NCI-H510A treated with DMSO at 0.1 percent for 48 hours (cell line): ENCODE measurements at regions not wholly inside any gene's neighbourhood (a gene's known extent, or its start where the extent isn't known, plus 50 kb on each side); places are given as distances from the start of the nearest gene placed in this dataset.

Source experiments
- DNase-seq: peaks from one replicate; lab custom pipeline; 2025; lab: John Stamatoyannopoulos, UW

GRCh38 chr9:118414676-118415075 lies 710.5 kb downstream of the TLR4 start:
- no peak for DNase-seq

GRCh38 chr9:118418887-118419565 lies 714.8 kb downstream of the TLR4 start:
- DNase-seq = no peak

DNA sequence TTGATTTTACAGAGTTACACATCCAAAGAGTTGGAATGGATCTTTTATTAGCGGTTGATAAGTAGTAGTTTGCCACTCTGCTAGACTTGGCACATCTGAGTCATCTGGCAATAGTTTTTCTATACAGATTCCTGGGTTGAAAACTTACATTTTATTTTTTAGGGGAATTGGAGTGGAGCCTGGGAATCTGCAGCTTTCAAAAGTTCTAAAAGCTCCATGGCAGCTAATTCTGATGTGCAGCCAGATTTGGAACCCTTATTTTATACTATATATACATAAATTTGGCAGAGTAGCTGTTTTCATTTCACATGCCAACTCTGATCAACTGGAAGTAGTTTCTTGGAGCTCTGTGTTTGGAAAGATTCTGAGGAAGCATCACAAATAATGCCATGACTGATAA lies 715.5 kb downstream of the TLR4 start:
- DNase-seq = no peak

- no peak for DNase-seq
These were observed 718.3 kb downstream of the TLR4 start for GRCh38 chr9:118422508-118422907.

- no peak for DNase-seq
These were observed 718.8 kb downstream of the TLR4 start for GRCh38 chr9:118423021-118423420.

- no peak for DNase-seq
These were observed 719.5 kb downstream of the TLR4 start for GRCh38 chr9:118423721-118424120.

- no peak for DNase-seq
These were observed 722.6 kb downstream of the TLR4 start for GRCh38 chr9:118426772-118427171.

DNA sequence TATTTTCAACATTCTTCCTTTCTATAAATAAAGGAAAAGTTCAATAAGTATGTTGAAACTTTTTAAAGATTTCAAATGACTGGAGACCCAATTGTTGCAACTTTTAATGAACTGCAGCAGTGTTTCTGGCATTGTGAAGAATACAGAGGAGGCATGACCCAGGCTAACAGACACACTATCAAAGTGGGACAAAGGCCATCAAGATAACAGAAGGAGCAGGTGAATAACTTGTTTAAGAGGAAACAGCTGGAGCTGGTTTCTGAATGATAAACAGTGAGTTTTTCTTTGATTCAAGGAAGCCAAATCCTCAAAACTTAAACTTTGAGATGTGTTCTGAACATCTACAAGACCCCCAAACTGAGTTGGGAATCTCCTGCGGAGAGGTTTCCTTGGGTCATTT lies 734.6 kb downstream of the TLR4 start:
- no peak for DNase-seq

DNA sequence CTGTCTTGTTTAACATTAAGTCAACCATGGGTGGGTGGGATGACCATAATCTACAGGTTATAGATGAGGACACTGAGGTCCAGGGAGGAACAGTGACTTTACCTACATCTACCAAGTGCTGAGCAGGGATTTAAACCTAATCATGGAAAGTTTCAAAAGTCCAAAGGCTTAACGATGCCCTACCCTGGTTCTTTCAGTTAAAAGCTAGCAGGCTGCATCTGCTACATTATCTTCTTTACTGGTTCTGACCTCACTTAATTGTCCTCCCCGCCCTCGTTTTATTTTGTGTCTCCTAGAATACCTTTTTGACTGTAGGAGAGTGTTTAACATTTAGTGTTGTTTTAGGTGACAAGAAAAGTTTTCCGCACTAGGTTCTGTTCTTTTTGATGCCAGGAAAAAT lies 735.2 kb downstream of the TLR4 start:
- DNase-seq = no peak

DNA sequence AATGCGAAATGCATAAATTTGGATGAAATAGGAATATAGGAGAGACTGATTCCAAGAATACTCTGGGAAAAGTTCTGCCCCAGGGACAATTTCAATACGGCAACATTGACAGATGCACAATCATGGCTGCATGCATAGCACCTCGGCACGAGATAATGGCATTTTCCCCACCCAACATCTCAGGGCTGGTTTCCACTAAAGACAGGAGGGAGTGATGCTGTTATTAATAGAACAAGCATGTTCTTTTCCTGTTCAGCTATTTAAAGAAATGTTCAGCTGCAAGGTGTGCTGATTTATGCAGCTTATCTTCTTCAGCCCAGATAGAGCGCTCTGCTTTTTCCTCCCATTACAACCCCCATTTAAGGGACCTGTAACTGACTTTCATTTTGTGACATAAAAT lies 740.2 kb downstream of the TLR4 start:
- DNase-seq = no peak

DNA sequence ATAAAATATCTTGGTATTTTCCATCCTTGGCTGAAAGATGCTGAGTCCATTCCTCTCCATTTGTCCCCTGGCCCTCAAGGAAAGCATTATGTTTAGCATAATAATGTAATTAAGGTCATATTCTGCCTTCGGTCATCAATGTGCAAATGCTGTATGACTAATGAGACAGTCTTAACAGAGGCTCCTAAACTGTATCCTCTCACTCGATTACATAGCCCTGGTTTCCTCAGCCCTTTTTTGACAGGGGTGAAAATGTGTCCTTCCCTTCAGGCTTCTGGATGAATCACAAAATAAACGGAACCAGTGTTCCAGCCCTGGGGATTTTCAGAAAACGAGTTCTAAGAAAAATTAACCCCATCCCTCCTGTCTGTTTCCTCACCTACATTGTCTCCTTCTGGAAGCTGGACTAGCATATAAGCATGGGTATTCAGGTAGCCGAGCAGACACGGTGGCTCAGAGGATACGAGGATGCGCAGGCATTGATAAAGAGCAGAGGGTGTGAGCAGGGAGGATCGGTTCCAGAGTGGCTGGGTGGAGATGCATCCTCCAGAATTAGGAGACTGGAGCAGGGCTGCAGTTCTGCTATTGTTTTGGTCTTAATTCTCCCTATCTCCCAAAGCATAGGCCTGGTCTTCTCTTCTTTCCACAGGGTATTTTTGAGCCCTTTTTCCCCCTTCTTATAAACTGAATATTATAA lies 742.9 kb downstream of the TLR4 start:
- DNase-seq = no peak

GRCh38 chr9:118449554-118449953 lies 745.4 kb downstream of the TLR4 start:
- DNase-seq = no peak

- DNase-seq = no peak
These were observed 751.1 kb downstream of the TLR4 start for GRCh38 chr9:118455259-118455658.

DNA sequence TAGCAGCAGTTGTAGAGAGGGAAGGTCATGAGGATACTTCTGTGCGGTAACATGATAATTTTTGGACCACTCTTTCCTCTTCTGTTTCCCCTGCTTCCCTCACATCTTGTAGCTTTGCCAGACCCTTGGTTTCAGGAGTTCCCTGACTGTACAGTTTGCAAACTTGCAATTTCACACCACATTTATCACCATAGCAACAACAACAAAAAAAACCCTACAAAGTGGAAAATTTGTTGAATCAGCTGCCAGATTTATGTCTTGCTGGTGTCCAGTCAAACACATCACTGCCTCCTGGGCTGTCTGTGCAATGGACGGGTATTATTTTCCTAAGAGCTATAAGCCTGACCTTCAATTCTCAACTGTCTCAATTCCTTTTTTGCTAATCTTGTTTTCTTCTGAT lies 751.6 kb downstream of the TLR4 start:
- DNase-seq = no peak

DNA sequence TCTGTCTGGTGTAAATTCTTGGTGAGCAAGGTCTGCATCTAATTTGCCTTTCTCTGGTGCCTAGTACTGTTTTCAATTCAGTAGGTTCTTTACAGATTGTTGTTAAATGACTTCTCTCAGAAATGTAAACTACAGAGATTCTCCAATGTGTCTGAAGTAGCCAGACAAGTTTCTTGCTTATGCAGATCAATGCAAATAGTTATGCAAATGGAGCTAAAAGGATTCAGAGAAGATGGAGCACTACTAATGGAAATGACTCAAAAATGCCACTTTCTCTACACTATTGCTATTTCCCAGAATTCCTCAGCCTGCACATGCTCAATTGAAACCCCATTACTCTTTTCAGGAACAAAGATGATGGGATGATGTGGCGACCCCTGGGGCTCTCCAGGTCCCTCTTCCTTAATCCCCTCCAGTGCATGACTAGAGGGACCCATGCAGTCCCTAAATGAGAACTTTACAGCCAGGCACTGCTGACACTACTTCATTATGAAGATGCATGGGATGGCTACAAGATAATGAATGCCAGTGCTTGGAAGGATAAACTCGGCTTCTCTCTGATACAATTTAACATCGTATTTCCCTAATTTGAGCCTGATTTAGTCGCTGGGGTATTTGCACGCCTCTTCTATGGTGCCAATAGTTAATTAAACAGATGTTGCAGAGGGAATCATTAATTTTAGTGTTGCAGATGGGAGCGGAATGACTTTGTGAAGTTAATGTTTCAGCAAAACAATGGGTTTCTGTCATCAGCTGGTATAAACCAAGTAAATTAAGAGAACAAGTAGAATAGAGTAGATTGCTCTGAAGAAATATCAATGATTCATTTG lies 753.2 kb downstream of the TLR4 start:
- DNase-seq = no peak

- no peak for DNase-seq
These were observed 755.7 kb downstream of the TLR4 start for GRCh38 chr9:118459913-118460312.

GRCh38 chr9:118463419-118463818 lies 759.2 kb downstream of the TLR4 start:
- DNase-seq = no peak

DNA sequence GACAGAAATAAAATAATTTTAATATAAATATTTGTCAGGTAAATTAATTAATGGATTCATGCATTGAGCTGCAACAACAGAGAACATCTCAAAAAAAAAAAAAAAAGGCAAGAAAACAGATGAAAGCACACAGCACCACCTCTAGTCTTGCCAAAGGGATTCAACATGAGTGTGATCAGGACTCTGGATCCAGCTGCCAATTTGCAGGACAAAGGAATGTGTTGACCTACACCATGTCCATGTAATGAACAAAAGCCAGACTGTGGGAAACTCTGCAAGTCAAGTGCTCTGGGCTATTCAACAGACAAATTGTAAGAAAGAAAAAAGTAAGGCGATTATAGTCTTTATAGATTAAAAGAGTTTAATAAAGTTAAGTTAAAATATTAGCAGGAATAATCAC lies 769.3 kb downstream of the TLR4 start:
- DNase-seq = no peak

- DNase-seq = no peak
These were observed 774.5 kb downstream of the TLR4 start for GRCh38 chr9:118478752-118479151.

DNA sequence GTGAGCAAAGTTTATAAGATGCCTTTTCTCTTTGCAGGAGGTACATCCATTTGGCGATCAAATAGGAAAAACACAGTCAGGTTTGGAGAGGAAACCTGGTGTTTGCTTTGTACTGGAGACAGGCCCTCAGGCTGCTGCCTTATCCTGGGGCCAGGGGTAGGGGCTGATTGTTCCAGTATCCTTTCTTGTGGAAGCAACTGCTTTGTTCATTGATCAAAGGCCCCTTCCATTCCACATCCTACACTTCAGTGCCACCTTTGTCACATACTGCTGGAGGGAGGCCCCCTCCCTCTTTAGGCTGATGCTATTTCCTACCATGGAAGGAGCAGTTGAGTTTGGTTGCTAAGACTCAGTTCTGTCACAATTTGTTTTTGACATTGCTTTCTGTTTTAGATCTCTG lies 778.1 kb downstream of the TLR4 start:
- DNase-seq = no peak

GRCh38 chr9:118483677-118484076 lies 779.5 kb downstream of the TLR4 start:
- no peak for DNase-seq

GRCh38 chr9:118503236-118503635 lies 799.0 kb downstream of the TLR4 start:
- no peak for DNase-seq

- no peak for DNase-seq
These were observed 806.5 kb downstream of the TLR4 start for GRCh38 chr9:118510711-118511110.
